Esophagus muscularis mucosa (tissue), 3 donors: ENCODE measurements at regions not wholly inside any gene's neighbourhood (a gene's known extent, or its start where the extent isn't known, plus 50 kb on each side); places are given as distances from the start of the nearest gene placed in this dataset.

Experiments used
- POLR2A ChIP-seq: fragments of 450-650 bp; IDR thresholded peaks from one replicate; pipeline ENCODE4 v1.6.1; 2017; ENCODE audit warnings: antibody characterized with exemption, moderate library complexity, mild to moderate bottlenecking, low read depth
- TF ChIP-seq, protein P1 (sequence below), 3 experiments: fragments of 200-600 bp in 2 of 3; fragments of 450-650 bp in 1 of 3; sonication (generic) in 2 of 3; IDR thresholded peaks; one replicate each; pipeline ENCODE4 v1.5.1; 2017 to 2019; ENCODE audit warnings: antibody characterized with exemption in 3 of 3, mild to moderate bottlenecking in 2 of 3, moderate library complexity in 1 of 3

DNA sequence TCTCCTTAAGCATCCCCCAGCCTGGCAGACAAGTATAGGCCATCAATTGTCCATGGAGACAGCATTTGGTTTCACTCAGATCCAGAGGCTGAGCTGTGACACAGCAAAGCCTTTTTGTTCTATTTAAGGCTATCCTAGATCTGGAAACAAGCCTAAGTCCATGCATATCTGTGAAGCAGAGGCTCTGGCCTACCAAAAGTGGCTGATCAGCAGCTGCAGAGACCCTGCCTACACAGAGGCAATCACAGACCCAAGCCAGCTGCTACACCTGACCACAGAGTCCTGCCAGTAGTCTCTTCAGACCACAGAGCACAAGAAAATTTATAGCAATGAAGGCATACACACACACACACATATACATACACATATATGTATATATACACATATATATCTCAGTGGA lies 501.7 kb upstream of the ARPP21 start:
- TF ChIP-seq, protein P1, sequence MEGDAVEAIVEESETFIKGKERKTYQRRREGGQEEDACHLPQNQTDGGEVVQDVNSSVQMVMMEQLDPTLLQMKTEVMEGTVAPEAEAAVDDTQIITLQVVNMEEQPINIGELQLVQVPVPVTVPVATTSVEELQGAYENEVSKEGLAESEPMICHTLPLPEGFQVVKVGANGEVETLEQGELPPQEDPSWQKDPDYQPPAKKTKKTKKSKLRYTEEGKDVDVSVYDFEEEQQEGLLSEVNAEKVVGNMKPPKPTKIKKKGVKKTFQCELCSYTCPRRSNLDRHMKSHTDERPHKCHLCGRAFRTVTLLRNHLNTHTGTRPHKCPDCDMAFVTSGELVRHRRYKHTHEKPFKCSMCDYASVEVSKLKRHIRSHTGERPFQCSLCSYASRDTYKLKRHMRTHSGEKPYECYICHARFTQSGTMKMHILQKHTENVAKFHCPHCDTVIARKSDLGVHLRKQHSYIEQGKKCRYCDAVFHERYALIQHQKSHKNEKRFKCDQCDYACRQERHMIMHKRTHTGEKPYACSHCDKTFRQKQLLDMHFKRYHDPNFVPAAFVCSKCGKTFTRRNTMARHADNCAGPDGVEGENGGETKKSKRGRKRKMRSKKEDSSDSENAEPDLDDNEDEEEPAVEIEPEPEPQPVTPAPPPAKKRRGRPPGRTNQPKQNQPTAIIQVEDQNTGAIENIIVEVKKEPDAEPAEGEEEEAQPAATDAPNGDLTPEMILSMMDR (IDR thresholded peaks at IDR 0.05), result no peak
- no peak for TF ChIP-seq POLR2A
